ENCODE measurements at regions not wholly inside any gene's neighbourhood (a gene's known extent, or its start where the extent isn't known, plus 50 kb on each side); places are given as distances from the start of the nearest gene placed in this dataset.

DNA sequence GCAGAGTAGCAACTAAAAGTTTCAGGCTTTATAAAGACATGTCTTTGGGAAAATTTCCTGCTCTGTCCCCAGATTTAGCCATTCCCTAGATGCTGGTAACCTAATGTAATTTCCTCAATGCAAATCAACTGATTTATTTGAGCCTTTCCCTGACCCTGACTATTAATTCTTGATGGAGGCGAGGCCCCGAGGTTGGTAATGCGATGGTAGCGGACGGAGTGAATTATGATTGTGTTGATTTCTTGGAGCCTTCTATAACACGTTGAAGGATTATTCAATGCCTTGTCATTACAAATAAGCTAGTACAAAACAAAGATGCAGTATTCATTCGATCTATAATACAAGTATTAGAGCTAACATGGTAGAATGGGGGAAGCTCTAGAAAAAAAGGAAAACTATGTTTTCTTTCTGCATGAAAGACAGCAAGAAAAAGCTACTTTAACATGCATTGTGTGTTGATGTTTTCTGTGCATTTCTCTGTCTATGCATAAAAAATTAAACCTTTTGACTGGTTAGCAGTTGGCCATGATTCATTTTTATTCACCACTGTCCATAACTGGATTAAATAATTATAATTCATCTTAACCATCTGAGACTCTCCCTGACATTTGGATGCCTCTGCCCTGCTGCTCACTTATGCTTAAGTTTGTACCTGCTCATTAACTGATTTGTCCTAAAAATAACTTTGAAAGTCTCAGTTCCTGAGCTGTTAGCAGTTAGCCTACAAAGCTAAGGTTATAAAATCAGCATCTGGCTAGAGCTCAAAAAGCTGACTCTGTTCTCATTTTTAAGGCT is 490.2 kb upstream of the NUDT12 start:
- Histone ChIP-seq H4K91ac (ENCODE audit: insufficient read depth, low read depth, low read length) (no peak overlapping the region), H2AFZ (replicated peaks; ENCODE audit: low read length, poor library complexity) (no peak overlapping the region), H2BK5ac (ENCODE audit: low read depth, low read length, poor library complexity, severe bottlenecking) (no peak overlapping the region), H4K5ac (ENCODE audit: low read depth, low read length) (no peak overlapping the region), H3K79me1 (ENCODE audit: low read depth in 1 of 2, low read length in 2 of 2) (no peaks in the 10 kb centered on the region), H3K18ac (ENCODE audit: low read depth, low read length) (no peak overlapping the region), H3K56ac (ENCODE audit: extremely low read depth, insufficient read depth, low read length) (no peak overlapping the region), H4K8ac (ENCODE audit: low read depth in 2 of 2, low read length in 2 of 2) (no peak overlapping the region), H3K36me3 (ENCODE audit: control insufficient read depth, insufficient read depth, low read length) (no peaks in the 10 kb centered on the region), H3K14ac (replicated peaks; ENCODE audit: low read depth, low read length) (no peak overlapping the region), H3K9me3 (ENCODE audit: control insufficient read depth, insufficient read depth, low read length) (peaks cover 4% of the 10 kb centered on the region; the same call in 1 of the 2 replicates), H4K20me1 (ENCODE audit: insufficient read depth, low read length) (no peaks in the 10 kb centered on the region), H3K9ac (ENCODE audit: low read depth, low read length) (no peak overlapping the region), H3K4ac (ENCODE audit: low read depth, low read length) (no peak overlapping the region), H3K4me2 (ENCODE audit: low read depth, low read length) (no peak overlapping the region), H3K9me1 (ENCODE audit: insufficient read depth, low read length) (no peaks in the 10 kb centered on the region), H2AK5ac (ENCODE audit: low read depth, low read length) (no peak overlapping the region), H3K27ac (ENCODE audit: insufficient read depth, low read length) (no peak overlapping the region), H3K4me1 (ENCODE audit: control insufficient read depth, insufficient read depth, low read length) (no peaks in the 10 kb centered on the region), H3K4me3 (ENCODE audit: insufficient read depth, low read depth, low read length) (no peak overlapping the region), H2AK9ac (replicated peaks; ENCODE audit: low read depth, low read length, poor library complexity) (no peak overlapping the region), H3K27me3 (ENCODE audit: control insufficient read depth, insufficient read depth, low read length) (no peaks in the 10 kb centered on the region), H2BK120ac (ENCODE audit: low read depth, low read length) (no peak overlapping the region), H3K23ac (ENCODE audit: low read depth, low read length) (no peak overlapping the region), H2BK20ac (ENCODE audit: low read depth, low read length) (no peak overlapping the region), H2BK15ac (ENCODE audit: low read depth, low read length) (no peak overlapping the region)
- no CpG with 5 or more reads among the region's 7 CpGs for WGBS, 2 experiments (ENCODE audit: extremely low coverage in 2 of 2, insufficient read length in 1 of 2)
- BruUV-seq (replicated peaks) = no TSS peak
- DNase-seq (no peak), ATAC-seq (ENCODE audit: low read depth) (no peak)
- TF ChIP-seq MAFK (IDR thresholded peaks at IDR 0.05; ENCODE audit: low read depth, low read length) (no peak), POLR2A (IDR thresholded peaks at IDR 0.05; ENCODE audit: low read depth, low read length) (no peak), MAZ (IDR thresholded peaks at IDR 0.05; ENCODE audit: borderline replicate concordance, low read depth, low read length) (no peak), FOS (IDR thresholded peaks at IDR 0.05; ENCODE audit: low read depth, low read length) (no peak), BHLHE40 (IDR thresholded peaks at IDR 0.05; ENCODE audit: low read depth, low read length) (no peak), SMC3 (IDR thresholded peaks at IDR 0.05; ENCODE audit: low read depth, low read length) (no peak), CEBPB (IDR thresholded peaks at IDR 0.05; ENCODE audit: low read depth, low read length) (no peak), RCOR1 (IDR thresholded peaks at IDR 0.05; ENCODE audit: insufficient replicate concordance, low read length) (no peak), CHD1 (IDR thresholded peaks at IDR 0.05; ENCODE audit: low read depth, low read length) (no peak), RAD21 (IDR thresholded peaks at IDR 0.05; ENCODE audit: low read length) (no peak), MXI1 (IDR thresholded peaks at IDR 0.05; ENCODE audit: borderline replicate concordance, low read depth, low read length) (no peak), RFX5 (IDR thresholded peaks at IDR 0.05; ENCODE audit: low read depth, low read length) (no peak)
- TF ChIP-seq, protein P1, sequence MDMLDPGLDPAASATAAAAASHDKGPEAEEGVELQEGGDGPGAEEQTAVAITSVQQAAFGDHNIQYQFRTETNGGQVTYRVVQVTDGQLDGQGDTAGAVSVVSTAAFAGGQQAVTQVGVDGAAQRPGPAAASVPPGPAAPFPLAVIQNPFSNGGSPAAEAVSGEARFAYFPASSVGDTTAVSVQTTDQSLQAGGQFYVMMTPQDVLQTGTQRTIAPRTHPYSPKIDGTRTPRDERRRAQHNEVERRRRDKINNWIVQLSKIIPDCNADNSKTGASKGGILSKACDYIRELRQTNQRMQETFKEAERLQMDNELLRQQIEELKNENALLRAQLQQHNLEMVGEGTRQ (IDR thresholded peaks at IDR 0.05; ENCODE audit: low read depth, low read length) = no peak
- TF ChIP-seq, protein P2, sequence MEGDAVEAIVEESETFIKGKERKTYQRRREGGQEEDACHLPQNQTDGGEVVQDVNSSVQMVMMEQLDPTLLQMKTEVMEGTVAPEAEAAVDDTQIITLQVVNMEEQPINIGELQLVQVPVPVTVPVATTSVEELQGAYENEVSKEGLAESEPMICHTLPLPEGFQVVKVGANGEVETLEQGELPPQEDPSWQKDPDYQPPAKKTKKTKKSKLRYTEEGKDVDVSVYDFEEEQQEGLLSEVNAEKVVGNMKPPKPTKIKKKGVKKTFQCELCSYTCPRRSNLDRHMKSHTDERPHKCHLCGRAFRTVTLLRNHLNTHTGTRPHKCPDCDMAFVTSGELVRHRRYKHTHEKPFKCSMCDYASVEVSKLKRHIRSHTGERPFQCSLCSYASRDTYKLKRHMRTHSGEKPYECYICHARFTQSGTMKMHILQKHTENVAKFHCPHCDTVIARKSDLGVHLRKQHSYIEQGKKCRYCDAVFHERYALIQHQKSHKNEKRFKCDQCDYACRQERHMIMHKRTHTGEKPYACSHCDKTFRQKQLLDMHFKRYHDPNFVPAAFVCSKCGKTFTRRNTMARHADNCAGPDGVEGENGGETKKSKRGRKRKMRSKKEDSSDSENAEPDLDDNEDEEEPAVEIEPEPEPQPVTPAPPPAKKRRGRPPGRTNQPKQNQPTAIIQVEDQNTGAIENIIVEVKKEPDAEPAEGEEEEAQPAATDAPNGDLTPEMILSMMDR (conservative IDR thresholded peaks at IDR 0.05; ENCODE audit: low read depth, low read length) = no peak
- TF ChIP-seq, protein P3, sequence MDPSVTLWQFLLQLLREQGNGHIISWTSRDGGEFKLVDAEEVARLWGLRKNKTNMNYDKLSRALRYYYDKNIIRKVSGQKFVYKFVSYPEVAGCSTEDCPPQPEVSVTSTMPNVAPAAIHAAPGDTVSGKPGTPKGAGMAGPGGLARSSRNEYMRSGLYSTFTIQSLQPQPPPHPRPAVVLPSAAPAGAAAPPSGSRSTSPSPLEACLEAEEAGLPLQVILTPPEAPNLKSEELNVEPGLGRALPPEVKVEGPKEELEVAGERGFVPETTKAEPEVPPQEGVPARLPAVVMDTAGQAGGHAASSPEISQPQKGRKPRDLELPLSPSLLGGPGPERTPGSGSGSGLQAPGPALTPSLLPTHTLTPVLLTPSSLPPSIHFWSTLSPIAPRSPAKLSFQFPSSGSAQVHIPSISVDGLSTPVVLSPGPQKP (IDR thresholded peaks at IDR 0.05; ENCODE audit: borderline replicate concordance, low read depth, low read length) = no peak
- in situ Hi-C loops (cut with MboI; ENCODE audit: low sequenced_read_pairs) = no loop called here
- ChIA-PET POLR2A (ENCODE audit: unreplicated experiment) (no interaction called here), CTCF (no interaction called here)
- intact Hi-C loops (cut with micrococcal nuclease) = no loop called here
- dilution Hi-C loops (cut with HindIII; ENCODE audit: low sequenced_read_pairs, unreplicated experiment) = no loop called here

Data from IMR-90 (cell line).